ENCODE measurements at regions not wholly inside any gene's neighbourhood (a gene's known extent, or its start where the extent isn't known, plus 50 kb on each side); places are given as distances from the start of the nearest gene placed in this dataset.

GRCh38 chr18:68604256-68604655 is 110.7 kb downstream of the TMX3 start:
- TF ChIP-seq CTCF (IDR thresholded peaks at IDR 0.05) (no peak), POLR2A (IDR thresholded peaks at IDR 0.05) (no peak)
